CD8-positive, alpha-beta memory T cell (primary cell): ENCODE measurements at regions not wholly inside any gene's neighbourhood (a gene's known extent, or its start where the extent isn't known, plus 50 kb on each side); places are given as distances from the start of the nearest gene placed in this dataset.

ENCODE experiments used
- CTCF ChIA-PET: fragments of 350-600 bp; sonication (Branson Sonifier 250); formaldehyde crosslinking; loops from one replicate; lab custom pipeline; 2021; ENCODE audit warnings: antibody characterized with exemption; lab: Charles Lee
- POLR2A ChIA-PET: fragments of 350-600 bp; sonication (Branson Sonifier 250); formaldehyde crosslinking; loops from one replicate; lab custom pipeline; 2021; ENCODE audit warnings: antibody characterized with exemption; lab: Charles Lee
- DNase-seq, 5 donors: peaks; one replicate each; pipeline versions ENCODE4 v3.0.0 to v3.0.0-alpha.2; 2020 to 2022; ENCODE audit warnings: mixed read lengths in 1 of 5
- H3K27ac ChIP-seq: one replicate; pipeline ENCODE4 v1.7.0; 2013; ENCODE audit warnings: low read depth, mild to moderate bottlenecking, low read length, moderate library complexity
- H3K27me3 ChIP-seq: 2 replicates; pipeline ENCODE4 v1.7.0; 2013; ENCODE audit warnings: low read length, mild to moderate bottlenecking; ENCODE audit not compliant: insufficient read depth, poor library complexity, severe bottlenecking
- H3K36me3 ChIP-seq: 2 replicates; pipeline ENCODE4 v1.7.0; 2013; ENCODE audit warnings: mild to moderate bottlenecking, low read length, moderate library complexity; ENCODE audit not compliant: insufficient read depth
- H3K4me1 ChIP-seq: 2 replicates; pipeline ENCODE4 v1.7.0; 2013; ENCODE audit warnings: mild to moderate bottlenecking, low read length, moderate library complexity; ENCODE audit not compliant: insufficient read depth
- H3K4me3 ChIP-seq: 2 replicates; pipeline ENCODE4 v1.7.0; 2013; ENCODE audit warnings: mild to moderate bottlenecking, low read length
- H3K9me3 ChIP-seq: 2 replicates; pipeline ENCODE4 v1.7.0; 2013; ENCODE audit warnings: mild to moderate bottlenecking, low read length
- H3K27ac Mint-ChIP-seq, 8 donors: one replicate each; pipeline ENCODE4 v1.8.0; 2020 to 2021; ENCODE audit warnings: mixed read lengths in 8 of 8, mild to moderate bottlenecking in 6 of 8, inconsistent platforms in 3 of 8, moderate library complexity in 3 of 8
- H3K27me3 Mint-ChIP-seq, 2 donors: one replicate each; pipeline ENCODE4 v1.8.0; 2020 to 2021; ENCODE audit warnings: mixed read lengths in 2 of 2, mild to moderate bottlenecking in 1 of 2, moderate library complexity in 1 of 2
- H3K36me3 Mint-ChIP-seq, 3 donors: one replicate each; pipeline ENCODE4 v1.8.0; 2020 to 2021; ENCODE audit warnings: mixed read lengths in 3 of 3, inconsistent platforms in 1 of 3, mild to moderate bottlenecking in 1 of 3
- H3K4me1 Mint-ChIP-seq, 3 donors: one replicate each; pipeline ENCODE4 v1.8.0; 2020 to 2021; ENCODE audit warnings: mixed read lengths in 3 of 3, inconsistent platforms in 1 of 3, mild to moderate bottlenecking in 1 of 3
- H3K4me3 Mint-ChIP-seq, 7 donors: one replicate each; pipeline ENCODE4 v1.8.0; 2020 to 2021; ENCODE audit warnings: mixed read lengths in 7 of 7, mild to moderate bottlenecking in 6 of 7, moderate library complexity in 4 of 7, inconsistent platforms in 2 of 7
- H3K9me3 Mint-ChIP-seq, 5 donors: one replicate each; pipeline ENCODE4 v1.8.0; 2020 to 2022; ENCODE audit warnings: mixed read lengths in 5 of 5, mild to moderate bottlenecking in 3 of 5, moderate library complexity in 2 of 5, inconsistent platforms in 1 of 5

- no peaks in the 10 kb centered on the region for H3K36me3 ChIP-seq
- Mint-ChIP-seq H3K4me3 (no peak overlapping the region), H3K27me3 (peaks cover 0 to under 1% of the 10 kb centered on the region in 2 donors), H3K9me3 (no peaks in the 10 kb centered on the region), H3K27ac (no peak overlapping the region), H3K4me1 (no peaks in the 10 kb centered on the region), H3K36me3 (no peaks in the 10 kb centered on the region)
- no peak overlapping the region for H3K27ac ChIP-seq
- no peak for DNase-seq
- POLR2A ChIA-PET = no interaction called here
- no peaks in the 10 kb centered on the region for H3K9me3 ChIP-seq
- CTCF ChIA-PET = no interaction called here
- H3K4me1 ChIP-seq = no peaks in the 10 kb centered on the region
- no peaks in the 10 kb centered on the region for H3K27me3 ChIP-seq
- H3K4me3 ChIP-seq = no peak overlapping the region
These were observed 167.1 kb upstream of the NECTIN3 start for GRCh38 chr3:110904520-110904890.

- no peak overlapping the region for H3K4me3 Mint-ChIP-seq
- no peak overlapping the region for H3K27ac ChIP-seq
- H3K9me3 ChIP-seq = no peaks in the 10 kb centered on the region
- no peaks in the 10 kb centered on the region for H3K36me3 Mint-ChIP-seq
- H3K4me1 ChIP-seq = no peaks in the 10 kb centered on the region
- H3K9me3 Mint-ChIP-seq = no peaks in the 10 kb centered on the region
- H3K4me3 ChIP-seq = no peak overlapping the region
- no peak overlapping the region for H3K27ac Mint-ChIP-seq
- CTCF ChIA-PET = no interaction called here
- H3K36me3 ChIP-seq = no peaks in the 10 kb centered on the region
- POLR2A ChIA-PET = no interaction called here
- no peaks in the 10 kb centered on the region for H3K27me3 ChIP-seq
- no peaks in the 10 kb centered on the region for H3K4me1 Mint-ChIP-seq
- no peaks in the 10 kb centered on the region for H3K27me3 Mint-ChIP-seq
- DNase-seq = no peak
These were observed 166.5 kb upstream of the NECTIN3 start for GRCh38 chr3:110905121-110905520.

GRCh38 chr3:110909839-110910238 lies 161.8 kb upstream of the NECTIN3 start:
- no peaks in the 10 kb centered on the region for H3K4me1 ChIP-seq
- POLR2A ChIA-PET = no interaction called here
- H3K27ac Mint-ChIP-seq = no peak overlapping the region
- H3K9me3 ChIP-seq = no peaks in the 10 kb centered on the region
- H3K4me1 Mint-ChIP-seq = no peaks in the 10 kb centered on the region
- H3K4me3 Mint-ChIP-seq = no peak overlapping the region
- no peaks in the 10 kb centered on the region for H3K27me3 Mint-ChIP-seq
- no peak for DNase-seq
- H3K27ac ChIP-seq = no peak overlapping the region
- CTCF ChIA-PET = no interaction called here
- H3K36me3 ChIP-seq = no peaks in the 10 kb centered on the region
- H3K27me3 ChIP-seq = no peaks in the 10 kb centered on the region
- no peak overlapping the region for H3K4me3 ChIP-seq
- H3K9me3 Mint-ChIP-seq = peaks cover 0 to 7% (median 2%) of the 10 kb centered on the region in 5 donors
- H3K36me3 Mint-ChIP-seq = no peaks in the 10 kb centered on the region

GRCh38 chr3:110910346-110910955 lies 161.2 kb upstream of the NECTIN3 start:
- no peak overlapping the region for H3K27ac Mint-ChIP-seq
- H3K4me3 Mint-ChIP-seq = no peak overlapping the region
- no peaks in the 10 kb centered on the region for H3K36me3 Mint-ChIP-seq
- H3K4me1 ChIP-seq = no peaks in the 10 kb centered on the region
- no peaks in the 10 kb centered on the region for H3K4me1 Mint-ChIP-seq
- POLR2A ChIA-PET = no interaction called here
- peaks cover 0 to 7% (median 2%) of the 10 kb centered on the region in 5 donors for H3K9me3 Mint-ChIP-seq
- H3K27me3 ChIP-seq = no peaks in the 10 kb centered on the region
- no peaks in the 10 kb centered on the region for H3K36me3 ChIP-seq
- CTCF ChIA-PET = no interaction called here
- H3K27me3 Mint-ChIP-seq = no peaks in the 10 kb centered on the region
- DNase-seq = no peak
- H3K4me3 ChIP-seq = no peak overlapping the region
- no peak overlapping the region for H3K27ac ChIP-seq
- no peaks in the 10 kb centered on the region for H3K9me3 ChIP-seq

GRCh38 chr3:110918963-110919362 lies 152.7 kb upstream of the NECTIN3 start:
- no peaks in the 10 kb centered on the region for H3K36me3 Mint-ChIP-seq
- H3K27me3 Mint-ChIP-seq = peaks cover 0 to 12% of the 10 kb centered on the region in 2 donors
- Histone ChIP-seq H3K9me3 (no peaks in the 10 kb centered on the region), H3K36me3 (no peaks in the 10 kb centered on the region), H3K4me3 (no peak overlapping the region), H3K27me3 (no peaks in the 10 kb centered on the region), H3K27ac (no peak overlapping the region), H3K4me1 (no peaks in the 10 kb centered on the region)
- no peaks in the 10 kb centered on the region for H3K4me1 Mint-ChIP-seq
- no peak for DNase-seq
- no peak overlapping the region for H3K27ac Mint-ChIP-seq
- CTCF ChIA-PET = no interaction called here
- H3K4me3 Mint-ChIP-seq = no peak overlapping the region
- peaks cover 0 to 5% (median 2%) of the 10 kb centered on the region in 5 donors for H3K9me3 Mint-ChIP-seq
- POLR2A ChIA-PET = no interaction called here

GRCh38 chr3:110925798-110926197 lies 145.8 kb upstream of the NECTIN3 start:
- Mint-ChIP-seq H3K4me1 (no peaks in the 10 kb centered on the region), H3K27me3 (peaks cover 9 to 18% of the 10 kb centered on the region in 2 donors)

GRCh38 chr3:110928016-110928662 lies 143.5 kb upstream of the NECTIN3 start:
- DNase-seq = no peak
- H3K27ac ChIP-seq = no peak overlapping the region
- no peaks in the 10 kb centered on the region for H3K36me3 ChIP-seq
- Mint-ChIP-seq H3K9me3 (no peaks in the 10 kb centered on the region), H3K36me3 (no peaks in the 10 kb centered on the region), H3K27me3 (peaks cover 9 to 12% of the 10 kb centered on the region in 2 donors), H3K27ac (no peak overlapping the region), H3K4me3 (no peak overlapping the region), H3K4me1 (no peaks in the 10 kb centered on the region)
- ChIA-PET CTCF (no interaction called here), POLR2A (no interaction called here)
- no peaks in the 10 kb centered on the region for H3K27me3 ChIP-seq
- H3K9me3 ChIP-seq = no peaks in the 10 kb centered on the region
- no peaks in the 10 kb centered on the region for H3K4me1 ChIP-seq
- no peak overlapping the region for H3K4me3 ChIP-seq

More at GRCh38 chr3:110925798-110926197, 145.8 kb upstream of the NECTIN3 start:
- H3K4me3 Mint-ChIP-seq = no peak overlapping the region
- ChIA-PET CTCF (no interaction called here), POLR2A (no interaction called here)
- Histone ChIP-seq H3K27me3 (no peaks in the 10 kb centered on the region), H3K36me3 (no peaks in the 10 kb centered on the region), H3K4me3 (no peak overlapping the region), H3K27ac (no peak overlapping the region), H3K9me3 (no peaks in the 10 kb centered on the region), H3K4me1 (no peaks in the 10 kb centered on the region)
- no peak for DNase-seq
- H3K9me3 Mint-ChIP-seq = no peaks in the 10 kb centered on the region
- no peak overlapping the region for H3K27ac Mint-ChIP-seq
- H3K36me3 Mint-ChIP-seq = no peaks in the 10 kb centered on the region

- H3K27me3 Mint-ChIP-seq = peaks cover 7 to 12% of the 10 kb centered on the region in 2 donors
- no peaks in the 10 kb centered on the region for H3K36me3 Mint-ChIP-seq
- H3K4me3 Mint-ChIP-seq = no peak overlapping the region
- H3K9me3 ChIP-seq = no peaks in the 10 kb centered on the region
- no peak overlapping the region for H3K4me3 ChIP-seq
- no peaks in the 10 kb centered on the region for H3K36me3 ChIP-seq
- DNase-seq = no peak
- POLR2A ChIA-PET = no interaction called here
- no peak overlapping the region for H3K27ac Mint-ChIP-seq
- no peaks in the 10 kb centered on the region for H3K27me3 ChIP-seq
- no peaks in the 10 kb centered on the region for H3K9me3 Mint-ChIP-seq
- H3K27ac ChIP-seq = no peak overlapping the region
- CTCF ChIA-PET = no interaction called here
- H3K4me1 ChIP-seq = no peaks in the 10 kb centered on the region
- H3K4me1 Mint-ChIP-seq = no peaks in the 10 kb centered on the region
These were observed 141.8 kb upstream of the NECTIN3 start for GRCh38 chr3:110929816-110930215.
